Kidney (tissue), 13 donors: ENCODE measurements at regions not wholly inside any gene's neighbourhood (a gene's known extent, or its start where the extent isn't known, plus 50 kb on each side); places are given as distances from the start of the nearest gene placed in this dataset.

ENCODE experiments used
- DNase-seq, 5 donors: peaks; one replicate each; pipeline ENCODE4 v3.0.0-alpha.2; 2013 to 2020
- FAIRE-seq: peaks from 2 replicates; lab custom pipeline; 2012; peaks lifted over from hg19 to GRCh38; lab: Jason Lieb, UNC
- H3K27ac ChIP-seq, 2 donors: one replicate each; pipeline ENCODE4 v1.7.0; 2013; ENCODE audit warnings: low read depth in 2 of 2, low read length in 2 of 2, inconsistent platforms in 1 of 2
- H3K27me3 ChIP-seq: one replicate; pipeline ENCODE4 v1.7.1; 2013; ENCODE audit warnings: low read length, inconsistent platforms; ENCODE audit not compliant: control insufficient read depth, insufficient read depth
- H3K36me3 ChIP-seq, 3 donors: one replicate each; pipeline versions ENCODE4 v1.7.0 to v1.7.1; 2013; ENCODE audit warnings: low read length in 3 of 3, control low read depth in 1 of 3, inconsistent platforms in 1 of 3; ENCODE audit not compliant: insufficient read depth in 3 of 3, control insufficient read depth in 2 of 3
- H3K4me1 ChIP-seq, 3 donors: one replicate each; pipeline versions ENCODE4 v1.7.0 to v1.7.1; 2013; ENCODE audit warnings: low read length in 3 of 3, inconsistent platforms in 1 of 3, low read depth in 1 of 3; ENCODE audit not compliant: control insufficient read depth in 2 of 3, insufficient read depth in 2 of 3
- H3K4me3 ChIP-seq, 3 donors: one replicate each; pipeline versions ENCODE4 v1.7.0 to v1.8.1; 2013; ENCODE audit warnings: low read length in 3 of 3, control low read depth in 1 of 3, inconsistent platforms in 1 of 3
- H3K9ac ChIP-seq, 3 donors: one replicate each; pipeline versions ENCODE4 v1.7.0 to v1.7.1; 2013; ENCODE audit warnings: low read length in 3 of 3, control low read depth in 1 of 3, inconsistent platforms in 1 of 3
- H3K9me3 ChIP-seq, 3 donors: one replicate each; pipeline versions ENCODE4 v1.7.0 to v1.7.1; 2013; ENCODE audit warnings: low read length in 3 of 3, control low read depth in 1 of 3, inconsistent platforms in 1 of 3; ENCODE audit not compliant: control insufficient read depth in 2 of 3, insufficient read depth in 1 of 3
- CTCF ChIP-seq: IDR thresholded peaks from 3 replicates; pipeline ENCODE4 v1.5.1; 2012; ENCODE audit warnings: mild to moderate bottlenecking, moderate library complexity, borderline replicate concordance; ENCODE audit not compliant: insufficient read depth; ENCODE audit errors: extremely low read depth
- intact Hi-C: fragments of 100-400 bp; cut with DNase I; formaldehyde crosslinking; loops from one replicate; pipeline ENCODE4 v1.11.1; 2022
- donor health status: control.
- donor health status: control.
- donor health status: control.
- donor health status: control.
- donor health status: control.
- donor health status: DM: yes; HTN: yes; CAD: no.
- donor health status: Normal renal cell carcinoma (clear cell type).

DNA sequence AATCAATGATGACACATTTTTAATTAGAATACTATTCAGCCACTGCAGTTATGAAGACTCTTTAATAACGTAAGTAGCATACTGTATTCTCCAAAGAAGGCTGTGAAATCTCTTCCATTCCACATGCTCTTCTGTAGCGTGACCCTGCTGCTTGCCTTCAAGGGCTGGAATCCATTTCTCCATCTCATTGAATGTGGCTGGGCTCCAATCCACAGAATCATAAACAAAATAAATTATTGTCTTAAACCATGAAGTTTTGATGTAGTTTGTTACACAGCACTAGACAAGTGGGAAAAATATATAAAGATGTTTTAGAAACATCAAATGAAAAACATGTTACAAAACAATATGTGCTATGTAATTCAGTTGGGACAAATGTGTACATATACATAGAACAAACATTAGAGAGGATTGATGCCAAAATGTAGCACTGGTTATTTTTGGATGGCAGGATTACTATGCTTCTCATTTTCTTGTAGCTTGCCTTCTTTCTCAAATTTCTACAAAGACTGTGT is 410.8 kb upstream of the PODXL start:
- intact Hi-C loops, result no loop called here
- no peaks in the 10 kb centered on the region for H3K36me3 ChIP-seq
- no peaks in the 10 kb centered on the region for H3K27me3 ChIP-seq
- no peak overlapping the region for H3K4me3 ChIP-seq
- no peaks in the 10 kb centered on the region for H3K9me3 ChIP-seq
- no peaks in the 10 kb centered on the region for H3K4me1 ChIP-seq
- no peak overlapping the region for H3K27ac ChIP-seq
- DNase-seq, result peak in 1 of 5 donors; percentile 58
- no peak for TF ChIP-seq CTCF
- no peak for FAIRE-seq
- no peak overlapping the region for H3K9ac ChIP-seq

GRCh38 chr7:131964203-131964602 is 407.8 kb upstream of the PODXL start:
- no peak for DNase-seq
- FAIRE-seq, result no peak
- H3K36me3 ChIP-seq, result no peaks in the 10 kb centered on the region
- intact Hi-C loops, result no loop called here
- H3K9ac ChIP-seq, result no peak overlapping the region
- no peaks in the 10 kb centered on the region for H3K9me3 ChIP-seq
- TF ChIP-seq CTCF, result no peak
- H3K4me1 ChIP-seq, result no peaks in the 10 kb centered on the region
- H3K27me3 ChIP-seq, result no peaks in the 10 kb centered on the region
- H3K27ac ChIP-seq, result no peak overlapping the region
- H3K4me3 ChIP-seq, result no peak overlapping the region

GRCh38 chr7:131961054-131961680 is 404.7 kb upstream of the PODXL start:
- H3K9me3 ChIP-seq, result peaks cover 0 to 3% (median 0%) of the 10 kb centered on the region in 3 donors
- TF ChIP-seq CTCF, result no peak
- DNase-seq (no peak), FAIRE-seq (no peak)
- no peaks in the 10 kb centered on the region for H3K36me3 ChIP-seq
- no peak overlapping the region for H3K9ac ChIP-seq
- no peaks in the 10 kb centered on the region for H3K27me3 ChIP-seq
- no peak overlapping the region for H3K27ac ChIP-seq
- no peaks in the 10 kb centered on the region for H3K4me1 ChIP-seq
- intact Hi-C loops, result no loop called here
- no peak overlapping the region for H3K4me3 ChIP-seq
